GM12878 (cell line): ENCODE measurements at regions not wholly inside any gene's neighbourhood (a gene's known extent, or its start where the extent isn't known, plus 50 kb on each side); places are given as distances from the start of the nearest gene placed in this dataset.

Experiments used
- BHLHE40 ChIP-seq, 2 experiments: fragments of 450-650 bp in 1 of 2; IDR thresholded peaks; 2 replicates each; pipeline ENCODE4 v1.6.1; 2011 to 2017; ENCODE audit warnings: low read depth in 2 of 2, borderline replicate concordance in 1 of 2, improper control_type of control experiment in 1 of 2, low read length in 1 of 2, mild to moderate bottlenecking in 1 of 2
- CEBPB ChIP-seq, 2 experiments: fragments of 150-350 bp in 1 of 2; IDR thresholded peaks; 2 replicates each; pipeline ENCODE4 v1.6.1; 2012 to 2014; ENCODE audit warnings: low read depth in 2 of 2, low read length in 2 of 2, borderline replicate concordance in 1 of 2, inconsistent platforms in 1 of 2
- CREM ChIP-seq: IDR thresholded peaks from 2 replicates; pipeline ENCODE4 v1.6.1; 2014; ENCODE audit warnings: antibody characterized with exemption, low read depth
- EGR1 ChIP-seq, 2 experiments: IDR thresholded peaks; 1 replicate in 1 of 2; 2 replicates in 1 of 2; pipeline ENCODE4 v1.6.1; 2011 to 2012; ENCODE audit warnings: low read depth in 2 of 2, low read length in 2 of 2, borderline replicate concordance in 1 of 2, mild to moderate bottlenecking in 1 of 2, moderate library complexity in 1 of 2
- EP300 ChIP-seq, 2 experiments: fragments of 150-350 bp in 1 of 2; IDR thresholded peaks; 2 replicates each; pipeline ENCODE4 v1.6.1; 2011 to 2012; ENCODE audit warnings: low read depth in 2 of 2, low read length in 2 of 2, borderline replicate concordance in 1 of 2, improper control_type of control experiment in 1 of 2, inconsistent platforms in 1 of 2; ENCODE audit not compliant: control insufficient read depth in 1 of 2
- GATAD2B ChIP-seq: fragments of 450-650 bp; conservative IDR thresholded peaks from 2 replicates; pipeline ENCODE4 v1.6.1; 2017; ENCODE audit warnings: low read depth, mild to moderate bottlenecking, moderate library complexity
- HDGF ChIP-seq: fragments of 450-650 bp; IDR thresholded peaks from 2 replicates; pipeline ENCODE4 v1.6.1; 2016; ENCODE audit warnings: antibody characterized with exemption
- IKZF1 ChIP-seq: fragments of 450-650 bp; conservative IDR thresholded peaks from 2 replicates; pipeline ENCODE4 v1.6.1; 2017; ENCODE audit warnings: antibody characterized with exemption, mild to moderate bottlenecking
- IKZF2 ChIP-seq, 2 experiments: fragments of 450-650 bp; IDR thresholded peaks; 2 replicates each; pipeline ENCODE4 v1.6.1; 2017; ENCODE audit warnings: mild to moderate bottlenecking in 2 of 2, moderate library complexity in 2 of 2
- IRF4 ChIP-seq: IDR thresholded peaks from 2 replicates; pipeline ENCODE4 v1.6.1; 2011; ENCODE audit warnings: low read depth, low read length
- KAT2A ChIP-seq: conservative IDR thresholded peaks from 2 replicates; pipeline ENCODE4 v1.6.1; 2011; ENCODE audit warnings: low read depth, low read length; ENCODE audit not compliant: control insufficient read depth
- KLF5 ChIP-seq: fragments of 450-650 bp; IDR thresholded peaks from 2 replicates; pipeline ENCODE4 v1.6.1; 2014; ENCODE audit warnings: mild to moderate bottlenecking; ENCODE audit not compliant: partially characterized antibody
- MTA3 ChIP-seq: IDR thresholded peaks from 2 replicates; pipeline ENCODE4 v1.6.1; 2012; ENCODE audit warnings: low read length, inconsistent platforms, borderline replicate concordance
- NRF1 ChIP-seq: conservative IDR thresholded peaks from 2 replicates; pipeline ENCODE4 v1.6.1; 2011; ENCODE audit warnings: mild to moderate bottlenecking, low read depth, low read length, improper control_type of control experiment
- PAX5 ChIP-seq: IDR thresholded peaks from 2 replicates; pipeline ENCODE4 v1.6.1; 2011; ENCODE audit warnings: low read depth, low read length, borderline replicate concordance
- PML ChIP-seq: IDR thresholded peaks from 2 replicates; pipeline ENCODE4 v1.6.1; 2012; ENCODE audit warnings: low read length, inconsistent platforms
- POLR2AphosphoS2 ChIP-seq: IDR thresholded peaks from 2 replicates; pipeline ENCODE4 v1.6.1; 2011; ENCODE audit warnings: low read depth, mild to moderate bottlenecking, low read length, improper control_type of control experiment, moderate library complexity
- RB1 ChIP-seq: fragments of 450-650 bp; formaldehyde crosslinking; IDR thresholded peaks from 2 replicates; pipeline ENCODE4 v1.6.1; 2017; ENCODE audit warnings: mild to moderate bottlenecking, borderline replicate concordance
- SPI1 ChIP-seq: IDR thresholded peaks from 2 replicates; pipeline ENCODE4 v1.6.1; 2011; ENCODE audit warnings: low read depth, mild to moderate bottlenecking, low read length, moderate library complexity, borderline replicate concordance; ENCODE audit not compliant: insufficient read depth
- SREBF1 ChIP-seq: IDR thresholded peaks from 2 replicates; pipeline ENCODE4 v1.6.1; 2012; ENCODE audit warnings: mild to moderate bottlenecking, low read length
- SRF ChIP-seq, 2 experiments: IDR thresholded peaks; 2 replicates each; pipeline ENCODE4 v1.6.1; 2011; ENCODE audit warnings: low read depth in 2 of 2, low read length in 2 of 2, mild to moderate bottlenecking in 1 of 2, moderate library complexity in 1 of 2
- TCF12 ChIP-seq: IDR thresholded peaks from 2 replicates; pipeline ENCODE4 v1.6.1; 2011; ENCODE audit warnings: low read depth, mild to moderate bottlenecking, low read length
- ZZZ3 ChIP-seq: IDR thresholded peaks from 2 replicates; pipeline ENCODE4 v1.6.1; 2011; ENCODE audit warnings: low read depth; ENCODE audit not compliant: control insufficient read depth, insufficient read length
- TF ChIP-seq, protein P1 (sequence below): fragments of 450-650 bp; IDR thresholded peaks from 2 replicates; pipeline ENCODE4 v1.6.1; 2017; ENCODE audit warnings: mild to moderate bottlenecking, low read depth, inconsistent platforms; ENCODE audit not compliant: poor library complexity, severe bottlenecking
- TF ChIP-seq, protein P2 (sequence below): fragments of 450-650 bp; IDR thresholded peaks from 2 replicates; pipeline ENCODE4 v1.6.1; 2017; ENCODE audit warnings: antibody characterized with exemption, mild to moderate bottlenecking, moderate library complexity

DNA sequence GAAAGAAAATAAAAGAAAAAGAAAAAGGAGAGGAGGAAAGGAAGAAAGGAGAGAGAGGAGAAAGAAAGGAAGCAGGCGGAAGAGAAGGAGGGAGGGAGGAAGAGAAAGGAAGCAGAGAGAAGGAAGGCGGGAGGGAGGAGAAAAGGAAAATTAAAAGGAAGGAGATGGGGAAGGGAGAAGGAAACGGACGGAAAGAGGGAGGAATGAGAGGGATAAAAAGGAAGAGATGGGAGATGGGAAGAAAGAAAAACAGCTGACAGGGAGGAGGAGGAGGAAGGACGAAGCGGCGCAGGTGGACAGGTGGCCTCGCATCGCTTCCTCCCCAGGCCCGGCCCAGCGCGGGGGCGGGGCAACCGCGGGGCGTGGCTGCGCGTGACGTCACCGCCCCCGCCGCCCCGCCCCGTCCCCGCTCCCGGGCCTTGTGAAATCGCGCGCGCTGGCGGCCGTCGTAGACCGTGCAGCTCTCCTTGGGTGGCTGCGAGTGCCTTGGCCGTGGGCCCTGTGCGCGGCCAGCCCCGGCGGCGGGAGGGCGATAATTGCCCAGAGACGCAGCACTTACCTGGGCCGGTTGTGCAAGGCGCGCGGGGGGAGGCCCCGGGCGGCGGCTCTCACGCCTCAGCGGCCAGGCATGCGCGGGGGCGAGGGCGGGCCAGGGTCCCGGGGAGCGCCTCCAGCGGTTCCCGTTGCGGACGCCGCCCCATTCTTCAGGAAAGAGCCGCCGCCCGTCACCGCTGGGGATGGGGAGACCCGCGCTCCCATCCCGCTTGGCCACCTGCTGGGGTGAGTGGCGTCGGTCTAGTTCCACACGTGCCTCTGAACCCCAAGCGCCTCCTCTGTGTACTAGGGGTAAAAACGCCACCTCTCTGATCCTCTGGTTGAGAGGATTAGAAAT is 49.6 kb upstream of the FOXE1 start (continued):
- peak; percentile 41; the same call in 1 of the 2 replicates for TF ChIP-seq CREM
- TF ChIP-seq PAX5 = no peak
- TF ChIP-seq RB1 = peak; percentile 52; the same call in 1 of the 2 replicates
- TF ChIP-seq MTA3 = no peak
- no peak for TF ChIP-seq IRF4
- TF ChIP-seq KLF5 = no peak
- TF ChIP-seq, protein P1, sequence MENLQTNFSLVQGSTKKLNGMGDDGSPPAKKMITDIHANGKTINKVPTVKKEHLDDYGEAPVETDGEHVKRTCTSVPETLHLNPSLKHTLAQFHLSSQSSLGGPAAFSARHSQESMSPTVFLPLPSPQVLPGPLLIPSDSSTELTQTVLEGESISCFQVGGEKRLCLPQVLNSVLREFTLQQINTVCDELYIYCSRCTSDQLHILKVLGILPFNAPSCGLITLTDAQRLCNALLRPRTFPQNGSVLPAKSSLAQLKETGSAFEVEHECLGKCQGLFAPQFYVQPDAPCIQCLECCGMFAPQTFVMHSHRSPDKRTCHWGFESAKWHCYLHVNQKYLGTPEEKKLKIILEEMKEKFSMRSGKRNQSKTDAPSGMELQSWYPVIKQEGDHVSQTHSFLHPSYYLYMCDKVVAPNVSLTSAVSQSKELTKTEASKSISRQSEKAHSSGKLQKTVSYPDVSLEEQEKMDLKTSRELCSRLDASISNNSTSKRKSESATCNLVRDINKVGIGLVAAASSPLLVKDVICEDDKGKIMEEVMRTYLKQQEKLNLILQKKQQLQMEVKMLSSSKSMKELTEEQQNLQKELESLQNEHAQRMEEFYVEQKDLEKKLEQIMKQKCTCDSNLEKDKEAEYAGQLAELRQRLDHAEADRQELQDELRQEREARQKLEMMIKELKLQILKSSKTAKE = no peak
- no peak for TF ChIP-seq NRF1
- no peak for TF ChIP-seq KAT2A
- TF ChIP-seq POLR2AphosphoS2 = no peak
- no peak for TF ChIP-seq PML
- peak in 1 of 2 experiments; percentile 56; a peak in 2 of 4 replicates for TF ChIP-seq BHLHE40 (IDR thresholded peaks at IDR 0.05; ENCODE audit: borderline replicate concordance in 1 of 2, low read depth in 2 of 2, low read length in 1 of 2)
- peak; percentile 21; the same call in 1 of the 2 replicates for TF ChIP-seq IKZF1
- TF ChIP-seq TCF12 = 0 out of 2 replicates have a peak, but pooled peaks have one; percentile 27
- TF ChIP-seq SREBF1 = no peak
- 0 out of 2 replicates have a peak, but pooled peaks have one; percentile 64 for TF ChIP-seq HDGF
- 0 out of 4 replicates have a peak, but pooled peaks of 1 of the 2 experiments have one; percentile 9 for TF ChIP-seq IKZF2 (IDR thresholded peaks at IDR 0.05)
- TF ChIP-seq EP300 (IDR thresholded peaks at IDR 0.05; ENCODE audit: borderline replicate concordance in 1 of 2, control insufficient read depth in 1 of 2, low read depth in 2 of 2, low read length in 2 of 2) = no peak
- TF ChIP-seq, protein P2, sequence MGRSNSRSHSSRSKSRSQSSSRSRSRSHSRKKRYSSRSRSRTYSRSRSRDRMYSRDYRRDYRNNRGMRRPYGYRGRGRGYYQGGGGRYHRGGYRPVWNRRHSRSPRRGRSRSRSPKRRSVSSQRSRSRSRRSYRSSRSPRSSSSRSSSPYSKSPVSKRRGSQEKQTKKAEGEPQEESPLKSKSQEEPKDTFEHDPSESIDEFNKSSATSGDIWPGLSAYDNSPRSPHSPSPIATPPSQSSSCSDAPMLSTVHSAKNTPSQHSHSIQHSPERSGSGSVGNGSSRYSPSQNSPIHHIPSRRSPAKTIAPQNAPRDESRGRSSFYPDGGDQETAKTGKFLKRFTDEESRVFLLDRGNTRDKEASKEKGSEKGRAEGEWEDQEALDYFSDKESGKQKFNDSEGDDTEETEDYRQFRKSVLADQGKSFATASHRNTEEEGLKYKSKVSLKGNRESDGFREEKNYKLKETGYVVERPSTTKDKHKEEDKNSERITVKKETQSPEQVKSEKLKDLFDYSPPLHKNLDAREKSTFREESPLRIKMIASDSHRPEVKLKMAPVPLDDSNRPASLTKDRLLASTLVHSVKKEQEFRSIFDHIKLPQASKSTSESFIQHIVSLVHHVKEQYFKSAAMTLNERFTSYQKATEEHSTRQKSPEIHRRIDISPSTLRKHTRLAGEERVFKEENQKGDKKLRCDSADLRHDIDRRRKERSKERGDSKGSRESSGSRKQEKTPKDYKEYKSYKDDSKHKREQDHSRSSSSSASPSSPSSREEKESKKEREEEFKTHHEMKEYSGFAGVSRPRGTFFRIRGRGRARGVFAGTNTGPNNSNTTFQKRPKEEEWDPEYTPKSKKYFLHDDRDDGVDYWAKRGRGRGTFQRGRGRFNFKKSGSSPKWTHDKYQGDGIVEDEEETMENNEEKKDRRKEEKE = no peak
- TF ChIP-seq SRF (IDR thresholded peaks at IDR 0.05; ENCODE audit: low read depth in 2 of 2, low read length in 2 of 2) = no peak
- TF ChIP-seq SPI1 = no peak
- peak in 1 of 2 experiments; percentile 77; a peak in 2 of 3 replicates for TF ChIP-seq EGR1 (IDR thresholded peaks at IDR 0.05; ENCODE audit: borderline replicate concordance in 1 of 2, low read depth in 2 of 2, low read length in 2 of 2)
- TF ChIP-seq GATAD2B = 0 out of 2 replicates have a peak, but pooled peaks have one; percentile 41
- TF ChIP-seq ZZZ3 = no peak
- TF ChIP-seq CEBPB (IDR thresholded peaks at IDR 0.05; ENCODE audit: borderline replicate concordance in 1 of 2, low read depth in 2 of 2, low read length in 2 of 2) = no peak
